GM12878 (cell line): ENCODE measurements at regions not wholly inside any gene's neighbourhood (a gene's known extent, or its start where the extent isn't known, plus 50 kb on each side); places are given as distances from the start of the nearest gene placed in this dataset.

ENCODE experiments used
- ATAC-seq: fragments of 200-7000 bp; cut with Tn5 transposase; 3 replicates; pipeline ENCODE4 v1.9.1; 2020; ENCODE audit warnings: mild to moderate bottlenecking, moderate library complexity
- BruUV-seq: library from RNA; stranded (reverse); fragments of 400-500 nt; replicated peaks from 2 replicates; lab custom pipeline; 2021; lab: Mats Ljungman, UMichigan
- CTCF ChIA-PET: fragments of 300-600 bp; sonication (Branson Sonifier 250); formaldehyde crosslinking; extraction: SDS; loops from one replicate; lab custom pipeline; 2021; ENCODE audit warnings: inconsistent platforms; lab: Yijun Ruan, JAX
- POLR2A ChIA-PET: fragments of 350-600 bp; formaldehyde crosslinking; extraction: SDS; loops from one replicate; lab custom pipeline; 2021; ENCODE audit warnings: inconsistent platforms; lab: Charles Lee
- RAD21 ChIA-PET: fragments of 300-600 bp; sonication (Branson Sonifier 250); formaldehyde crosslinking; loops from one replicate; lab custom pipeline; 2023; ENCODE audit warnings: antibody characterized with exemption; ENCODE audit not compliant: unreplicated experiment; lab: Charles Lee
- SMC1A ChIA-PET: fragments of 300-600 bp; sonication (Branson Sonifier 250); formaldehyde crosslinking; loops from one replicate; lab custom pipeline; 2023; ENCODE audit not compliant: unreplicated experiment, uncharacterized antibody; lab: Charles Lee
- DNase-seq: peaks from one replicate; pipeline ENCODE4 v3.0.0-alpha.2; 2011; ENCODE audit warnings: low read depth, low spot score
- FAIRE-seq: peaks from 3 replicates; lab custom pipeline; 2011; peaks lifted over from hg19 to GRCh38; lab: Jason Lieb, UNC
- H2AFZ ChIP-seq: 2 replicates; pipeline ENCODE4 v1.6.0; 2011; ENCODE audit warnings: low read depth, low read length, control low read depth; ENCODE audit not compliant: control insufficient read depth
- H3K27ac ChIP-seq: 2 replicates; pipeline ENCODE4 v1.5.1; 2011; ENCODE audit warnings: control low read depth; ENCODE audit not compliant: control insufficient read depth, insufficient read depth
- H3K27me3 ChIP-seq, 2 experiments: replicated peaks in 1 of 2; 2 replicates each; pipeline versions ENCODE4 v1.6.0 to v1.6.1; 2011; ENCODE audit warnings: low read length in 1 of 2; ENCODE audit not compliant: control insufficient read depth in 2 of 2, insufficient read depth in 2 of 2
- H3K36me3 ChIP-seq, 2 experiments: 2 replicates each; pipeline ENCODE4 v1.5.1; 2011; ENCODE audit warnings: low read length in 1 of 2; ENCODE audit not compliant: control insufficient read depth in 2 of 2, insufficient read depth in 2 of 2
- H3K4me1 ChIP-seq: 2 replicates; pipeline ENCODE4 v1.6.1; 2011; ENCODE audit warnings: mild to moderate bottlenecking, low read length, moderate library complexity, mixed read lengths; ENCODE audit not compliant: control insufficient read depth, insufficient read depth
- H3K4me2 ChIP-seq: 2 replicates; pipeline ENCODE4 v1.6.0; 2011; ENCODE audit warnings: control low read depth; ENCODE audit not compliant: control insufficient read depth, insufficient read depth
- H3K4me3 ChIP-seq: fragments of 200-600 bp; sonication (generic); 2 replicates; pipeline ENCODE4 v1.5.1; 2016
- H3K79me2 ChIP-seq: 2 replicates; pipeline ENCODE4 v1.6.0; 2011; ENCODE audit warnings: low read length; ENCODE audit not compliant: control insufficient read depth, insufficient read depth
- H3K9ac ChIP-seq: 2 replicates; pipeline ENCODE4 v1.8.0; 2011; ENCODE audit warnings: low read length, control low read depth, mixed read lengths; ENCODE audit not compliant: control insufficient read depth, insufficient read depth
- H3K9me3 ChIP-seq: replicated peaks from 3 replicates; pipeline ENCODE4 v1.5.1; 2011; ENCODE audit warnings: mild to moderate bottlenecking, low read length; ENCODE audit not compliant: control insufficient read depth, insufficient read depth
- H4K20me1 ChIP-seq: 2 replicates; pipeline ENCODE4 v1.6.0; 2011; ENCODE audit not compliant: control insufficient read depth, insufficient read depth
- BACH1 ChIP-seq: fragments of 450-650 bp; IDR thresholded peaks from 2 replicates; pipeline ENCODE4 v1.6.1; 2017; ENCODE audit warnings: mild to moderate bottlenecking, borderline replicate concordance
- BHLHE40 ChIP-seq, 2 experiments: fragments of 450-650 bp in 1 of 2; IDR thresholded peaks; 2 replicates each; pipeline ENCODE4 v1.6.1; 2011 to 2017; ENCODE audit warnings: low read depth in 2 of 2, borderline replicate concordance in 1 of 2, improper control_type of control experiment in 1 of 2, low read length in 1 of 2, mild to moderate bottlenecking in 1 of 2
- DPF2 ChIP-seq: fragments of 450-650 bp; IDR thresholded peaks from 2 replicates; pipeline ENCODE4 v1.6.1; 2017; ENCODE audit warnings: mild to moderate bottlenecking
- EP300 ChIP-seq, 2 experiments: fragments of 150-350 bp in 1 of 2; IDR thresholded peaks; 2 replicates each; pipeline ENCODE4 v1.6.1; 2011 to 2012; ENCODE audit warnings: low read depth in 2 of 2, low read length in 2 of 2, borderline replicate concordance in 1 of 2, improper control_type of control experiment in 1 of 2, inconsistent platforms in 1 of 2; ENCODE audit not compliant: control insufficient read depth in 1 of 2
- GATAD2B ChIP-seq: fragments of 450-650 bp; conservative IDR thresholded peaks from 2 replicates; pipeline ENCODE4 v1.6.1; 2017; ENCODE audit warnings: low read depth, mild to moderate bottlenecking, moderate library complexity
- MAX ChIP-seq: IDR thresholded peaks from 2 replicates; pipeline ENCODE4 v1.6.1; 2012; ENCODE audit warnings: low read depth, low read length, improper control_type of control experiment
- MTA3 ChIP-seq: IDR thresholded peaks from 2 replicates; pipeline ENCODE4 v1.6.1; 2012; ENCODE audit warnings: low read length, inconsistent platforms, borderline replicate concordance
- NR2C1 ChIP-seq: fragments of 450-650 bp; IDR thresholded peaks from 2 replicates; pipeline ENCODE4 v1.6.1; 2017; ENCODE audit warnings: antibody characterized with exemption, mild to moderate bottlenecking, moderate library complexity
- SIN3A ChIP-seq: IDR thresholded peaks from 2 replicates; pipeline ENCODE4 v1.6.1; 2012; ENCODE audit warnings: low read depth, low read length, improper control_type of control experiment
- SP1 ChIP-seq: IDR thresholded peaks from one replicate; pipeline ENCODE4 v1.6.1; 2011; ENCODE audit warnings: low read depth, low read length
- SPI1 ChIP-seq: IDR thresholded peaks from 2 replicates; pipeline ENCODE4 v1.6.1; 2011; ENCODE audit warnings: low read depth, mild to moderate bottlenecking, low read length, moderate library complexity, borderline replicate concordance; ENCODE audit not compliant: insufficient read depth
- TAF1 ChIP-seq: IDR thresholded peaks from 2 replicates; pipeline ENCODE4 v1.6.1; 2011; ENCODE audit warnings: mild to moderate bottlenecking, low read depth, low read length, borderline replicate concordance
- YY1 ChIP-seq: IDR thresholded peaks from 2 replicates; pipeline ENCODE4 v1.6.1; 2011; ENCODE audit warnings: low read depth, mild to moderate bottlenecking, low read length
- ZBTB4 ChIP-seq: fragments of 450-650 bp; formaldehyde crosslinking; IDR thresholded peaks from 2 replicates; pipeline ENCODE4 v1.4.0; 2022; ENCODE audit warnings: mild to moderate bottlenecking, moderate library complexity
- ZNF24 ChIP-seq: fragments of 450-650 bp; IDR thresholded peaks from 2 replicates; pipeline ENCODE4 v1.6.1; 2017; ENCODE audit warnings: antibody characterized with exemption, mild to moderate bottlenecking
- WGBS: methylation state at CpG from one replicate; pipeline ENCODE4 v1.1.6; 2016; ENCODE audit warnings: low lambda C conversion rate; ENCODE audit not compliant: insufficient replicate concordance, insufficient coverage; ENCODE audit errors: missing lambda C conversion rate; 5-methylcytosine and 5-hydroxymethylcytosine counted together
- in situ Hi-C: fragments of 300-500 bp; cut with MboI; formaldehyde crosslinking; loops from 9 replicates; pipeline ENCODE4 v1.14.3; 2018; ENCODE audit warnings: mixed read lengths
- intact Hi-C: fragments of 100-400 bp; cut with micrococcal nuclease; formaldehyde crosslinking; loops from one replicate; pipeline ENCODE4 v1.14.2; 2022; ENCODE audit not compliant: unreplicated experiment

- RAD21 ChIA-PET = no interaction called here
- no peaks in the 10 kb centered on the region for H3K4me1 ChIP-seq
- no peak overlapping the region for H3K9ac ChIP-seq
- intact Hi-C loops = no loop called here
- CTCF ChIA-PET = no interaction called here
- ATAC-seq = no peak
- SMC1A ChIA-PET = no interaction called here
- no peaks in the 10 kb centered on the region for H3K36me3 ChIP-seq
- H3K4me2 ChIP-seq = no peak overlapping the region
- no peaks in the 10 kb centered on the region for H3K27me3 ChIP-seq
- no peak overlapping the region for H3K4me3 ChIP-seq
- no peak overlapping the region for H3K27ac ChIP-seq
- H2AFZ ChIP-seq = no peak overlapping the region
- no peak for FAIRE-seq
- in situ Hi-C loops = no loop called here
- POLR2A ChIA-PET = no interaction called here
- H3K9me3 ChIP-seq = no peaks in the 10 kb centered on the region
- DNase-seq = no peak
- H3K79me2 ChIP-seq = no peaks in the 10 kb centered on the region
- BruUV-seq = no TSS peak
- no peaks in the 10 kb centered on the region for H4K20me1 ChIP-seq
- TF ChIP-seq SP1 (no peak), MAX (no peak), ZBTB4 (CRISPR knock-in tag) (no peak), GATAD2B (no peak), ZNF24 (no peak)
- 7% methylated on average over 1 of the region's 1 CpG for WGBS
These were observed 154.5 kb upstream of the C1orf87 start for GRCh38 chr1:60228041-60228491.

GRCh38 chr1:60227601-60228000 lies 154.0 kb upstream of the C1orf87 start:
- no peak overlapping the region for H3K27ac ChIP-seq
- in situ Hi-C loops (no loop called here), intact Hi-C loops (no loop called here)
- no TSS peak for BruUV-seq
- no peaks in the 10 kb centered on the region for H3K9me3 ChIP-seq
- FAIRE-seq = no peak
- no peaks in the 10 kb centered on the region for H3K27me3 ChIP-seq
- no peak overlapping the region for H3K4me2 ChIP-seq
- H3K4me1 ChIP-seq = no peaks in the 10 kb centered on the region
- H2AFZ ChIP-seq = no peak overlapping the region
- TF ChIP-seq BHLHE40 (IDR thresholded peaks at IDR 0.05; ENCODE audit: borderline replicate concordance in 1 of 2, low read depth in 2 of 2, low read length in 1 of 2) (no peak), BACH1 (no peak), SIN3A (no peak), SPI1 (no peak), YY1 (no peak), TAF1 (no peak), NR2C1 (no peak), EP300 (IDR thresholded peaks at IDR 0.05; ENCODE audit: borderline replicate concordance in 1 of 2, control insufficient read depth in 1 of 2, low read depth in 2 of 2, low read length in 2 of 2) (no peak), MTA3 (no peak), DPF2 (no peak)
- no peaks in the 10 kb centered on the region for H4K20me1 ChIP-seq
- ChIA-PET RAD21 (no interaction called here), SMC1A (no interaction called here), POLR2A (no interaction called here), CTCF (no interaction called here)
- DNase-seq = no peak
- no peaks in the 10 kb centered on the region for H3K79me2 ChIP-seq
- no peaks in the 10 kb centered on the region for H3K36me3 ChIP-seq
- H3K9ac ChIP-seq = no peak overlapping the region
- ATAC-seq = no peak
- H3K4me3 ChIP-seq = no peak overlapping the region
